DMS53 (cell line): ENCODE measurements at regions not wholly inside any gene's neighbourhood (a gene's known extent, or its start where the extent isn't known, plus 50 kb on each side); places are given as distances from the start of the nearest gene placed in this dataset.

Source experiments
- DNase-seq: peaks from one replicate; lab custom pipeline; 2025; lab: John Stamatoyannopoulos, UW

DNA sequence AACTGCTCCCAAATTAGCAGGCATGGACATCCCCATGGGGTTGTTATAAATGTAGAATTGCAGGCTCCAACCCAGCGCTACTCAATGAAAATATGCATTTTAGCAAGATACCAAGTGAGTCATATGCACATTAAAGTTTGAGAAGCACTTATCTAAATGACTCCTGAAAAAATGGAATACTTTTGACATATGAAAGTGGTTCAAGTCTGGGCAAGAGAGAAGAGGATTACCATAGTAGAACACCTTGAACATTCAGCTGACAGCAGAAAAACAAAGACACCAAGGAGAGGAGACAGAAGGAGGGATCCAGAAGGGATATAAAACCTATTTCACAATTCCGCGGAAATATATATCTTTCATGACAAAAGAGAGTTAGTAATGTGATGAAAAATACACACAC is 63.2 kb upstream of the CT83 start:
- no peak for DNase-seq

DNA sequence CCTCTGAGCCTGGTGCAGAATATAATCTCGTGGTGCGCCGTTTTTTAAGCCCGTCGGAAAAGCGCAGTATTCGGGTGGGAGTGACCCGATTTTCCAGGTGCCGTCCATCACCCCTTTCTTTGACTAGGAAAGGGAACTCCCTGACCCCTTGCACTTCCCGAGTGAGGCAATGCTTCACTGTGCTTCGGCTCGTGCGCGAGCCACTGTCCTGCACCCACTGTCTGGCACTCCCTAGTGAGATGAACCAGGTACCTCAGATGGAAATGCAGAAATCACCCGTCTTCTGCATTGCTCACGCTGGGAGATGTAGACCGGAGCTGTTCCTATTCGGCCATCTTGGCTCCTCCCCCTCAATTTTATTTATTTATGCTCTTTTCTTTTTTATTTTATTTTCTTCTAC is 57.5 kb upstream of the CT83 start:
- DNase-seq = peak; percentile 50
